ENCODE measurements at regions not wholly inside any gene's neighbourhood (a gene's known extent, or its start where the extent isn't known, plus 50 kb on each side); places are given as distances from the start of the nearest gene placed in this dataset.

DNA sequence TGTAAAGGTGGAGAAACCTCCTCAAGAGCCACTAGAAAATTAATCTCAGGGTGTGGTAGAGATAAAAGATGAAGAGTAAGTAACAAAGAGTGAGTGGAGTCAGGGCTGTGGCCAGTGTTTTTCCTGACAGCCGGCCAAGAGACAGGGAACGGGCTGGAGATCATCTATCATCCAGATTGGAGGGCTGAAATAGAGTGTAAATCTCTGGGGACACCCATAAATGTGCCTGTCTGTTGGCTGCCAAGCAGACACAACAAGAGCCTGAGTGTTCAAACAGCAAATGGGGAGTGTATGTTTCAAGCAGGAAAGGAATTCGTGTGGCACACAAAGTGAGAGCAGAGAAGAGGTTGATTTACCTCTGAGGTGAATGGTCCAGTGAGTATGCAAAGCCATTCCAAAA is 326.4 kb upstream of the KHDRBS2 start:
- intact Hi-C loops (cut with micrococcal nuclease): no loop called here
- Histone ChIP-seq H3K79me2 (ENCODE audit: insufficient read depth, low read length) (no peaks in the 10 kb centered on the region), H3K27ac (ENCODE audit: low read depth, low read length) (no peak overlapping the region), H3K9me2 (ENCODE audit: insufficient read depth) (no peaks in the 10 kb centered on the region), H3K4me3 (replicated peaks in 1 of 2; ENCODE audit: low read depth in 1 of 2, low read length in 2 of 2) (no peak overlapping the region), H4K20me1 (ENCODE audit: insufficient read depth) (no peaks in the 10 kb centered on the region), H3K4me1 (ENCODE audit: control insufficient read depth in 1 of 2, insufficient read depth in 2 of 2, low read length in 2 of 2) (no peaks in the 10 kb centered on the region), H3K9me3 (ENCODE audit: control insufficient read depth in 1 of 2, insufficient read depth in 1 of 2, low read depth in 1 of 2, low read length in 2 of 2) (peaks cover 8 to 41% of the 10 kb centered on the region in 2 experiments; a peak in 2 of 4 replicates), H3K4me2 (ENCODE audit: low read length) (no peak overlapping the region), H3K36me3 (ENCODE audit: control insufficient read depth in 1 of 2, insufficient read depth in 2 of 2, low read length in 2 of 2) (no peaks in the 10 kb centered on the region), H3K9ac (ENCODE audit: low read length) (no peak overlapping the region), H3K27me3 (ENCODE audit: insufficient read depth, low read length) (no peaks in the 10 kb centered on the region), H2AFZ (ENCODE audit: low read depth, low read length, poor library complexity, severe bottlenecking) (no peak overlapping the region)
- ChIA-PET POLR2A (no interaction called here), RAD21 (ENCODE audit: low non-redundant PET in 1 of 2, low total read pairs in 2 of 2, uncharacterized antibody in 2 of 2, unreplicated experiment in 2 of 2) (no interaction called here), CTCF (no interaction called here)
- no TSS peak for BruUV-seq (replicated peaks)
- TF ChIP-seq SP1 (IDR thresholded peaks at IDR 0.05; ENCODE audit: low read depth) (no peak), FOSL1 (IDR thresholded peaks at IDR 0.05; ENCODE audit: low read depth) (no peak)
- TF ChIP-seq, protein P1, sequence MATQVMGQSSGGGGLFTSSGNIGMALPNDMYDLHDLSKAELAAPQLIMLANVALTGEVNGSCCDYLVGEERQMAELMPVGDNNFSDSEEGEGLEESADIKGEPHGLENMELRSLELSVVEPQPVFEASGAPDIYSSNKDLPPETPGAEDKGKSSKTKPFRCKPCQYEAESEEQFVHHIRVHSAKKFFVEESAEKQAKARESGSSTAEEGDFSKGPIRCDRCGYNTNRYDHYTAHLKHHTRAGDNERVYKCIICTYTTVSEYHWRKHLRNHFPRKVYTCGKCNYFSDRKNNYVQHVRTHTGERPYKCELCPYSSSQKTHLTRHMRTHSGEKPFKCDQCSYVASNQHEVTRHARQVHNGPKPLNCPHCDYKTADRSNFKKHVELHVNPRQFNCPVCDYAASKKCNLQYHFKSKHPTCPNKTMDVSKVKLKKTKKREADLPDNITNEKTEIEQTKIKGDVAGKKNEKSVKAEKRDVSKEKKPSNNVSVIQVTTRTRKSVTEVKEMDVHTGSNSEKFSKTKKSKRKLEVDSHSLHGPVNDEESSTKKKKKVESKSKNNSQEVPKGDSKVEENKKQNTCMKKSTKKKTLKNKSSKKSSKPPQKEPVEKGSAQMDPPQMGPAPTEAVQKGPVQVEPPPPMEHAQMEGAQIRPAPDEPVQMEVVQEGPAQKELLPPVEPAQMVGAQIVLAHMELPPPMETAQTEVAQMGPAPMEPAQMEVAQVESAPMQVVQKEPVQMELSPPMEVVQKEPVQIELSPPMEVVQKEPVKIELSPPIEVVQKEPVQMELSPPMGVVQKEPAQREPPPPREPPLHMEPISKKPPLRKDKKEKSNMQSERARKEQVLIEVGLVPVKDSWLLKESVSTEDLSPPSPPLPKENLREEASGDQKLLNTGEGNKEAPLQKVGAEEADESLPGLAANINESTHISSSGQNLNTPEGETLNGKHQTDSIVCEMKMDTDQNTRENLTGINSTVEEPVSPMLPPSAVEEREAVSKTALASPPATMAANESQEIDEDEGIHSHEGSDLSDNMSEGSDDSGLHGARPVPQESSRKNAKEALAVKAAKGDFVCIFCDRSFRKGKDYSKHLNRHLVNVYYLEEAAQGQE (IDR thresholded peaks at IDR 0.05; ENCODE audit: low read depth): no peak
- ATAC-seq (no peak), DNase-seq (ENCODE audit: low read depth, low spot score) (no peak)

- POLR2A ChIA-PET: no interaction called here
- CTCF ChIA-PET: no interaction called here
These were observed 284.3 kb upstream of the KHDRBS2 start for GRCh38 chr6:62570372-62570771.

More at GRCh38 chr6:62570372-62570771, 284.3 kb upstream of the KHDRBS2 start:
- Histone ChIP-seq H4K20me1 (ENCODE audit: insufficient read depth) (no peaks in the 10 kb centered on the region), H3K9ac (ENCODE audit: low read length) (no peak overlapping the region), H3K27ac (ENCODE audit: low read depth, low read length) (no peak overlapping the region), H3K79me2 (ENCODE audit: insufficient read depth, low read length) (no peaks in the 10 kb centered on the region), H3K27me3 (ENCODE audit: insufficient read depth, low read length) (no peaks in the 10 kb centered on the region), H3K36me3 (ENCODE audit: control insufficient read depth in 1 of 2, insufficient read depth in 2 of 2, low read length in 2 of 2) (no peaks in the 10 kb centered on the region), H2AFZ (ENCODE audit: low read depth, low read length, poor library complexity, severe bottlenecking) (no peak overlapping the region), H3K4me3 (replicated peaks in 1 of 2; ENCODE audit: low read depth in 1 of 2, low read length in 2 of 2) (no peak overlapping the region), H3K9me3 (ENCODE audit: control insufficient read depth in 1 of 2, insufficient read depth in 1 of 2, low read depth in 1 of 2, low read length in 2 of 2) (peaks cover 7 to 10% of the 10 kb centered on the region in 2 experiments; a peak in 2 of 4 replicates), H3K9me2 (ENCODE audit: insufficient read depth) (no peaks in the 10 kb centered on the region), H3K4me1 (ENCODE audit: control insufficient read depth in 1 of 2, insufficient read depth in 2 of 2, low read length in 2 of 2) (no peaks in the 10 kb centered on the region), H3K4me2 (ENCODE audit: low read length) (no peak overlapping the region)
- intact Hi-C loops (cut with micrococcal nuclease): no loop called here
- DNase-seq (ENCODE audit: low read depth, low spot score) (no peak), ATAC-seq (no peak)
- BruUV-seq (replicated peaks): no TSS peak
- RAD21 ChIA-PET (ENCODE audit: low non-redundant PET in 1 of 2, low total read pairs in 2 of 2, uncharacterized antibody in 2 of 2, unreplicated experiment in 2 of 2): no interaction called here
- no peak for TF ChIP-seq YY1 (IDR thresholded peaks at IDR 0.05; ENCODE audit: extremely low read depth, insufficient replicate concordance, low read depth, low read length)
- TF ChIP-seq FOSL1 (IDR thresholded peaks at IDR 0.05; ENCODE audit: low read depth): no peak
- no peak for TF ChIP-seq POLR2A (IDR thresholded peaks at IDR 0.05; ENCODE audit: borderline replicate concordance, extremely low read depth, insufficient read depth, insufficient read length)
